ENCODE measurements at regions not wholly inside any gene's neighbourhood (a gene's known extent, or its start where the extent isn't known, plus 50 kb on each side); places are given as distances from the start of the nearest gene placed in this dataset.

GRCh38 chr4:3673716-3674478, 92.3 kb upstream of the ADRA2C start:
- H3K4me1 Mint-ChIP-seq = no peaks in the 10 kb centered on the region
- H3K36me3 Mint-ChIP-seq = no peaks in the 10 kb centered on the region
- H3K4me3 Mint-ChIP-seq = no peak overlapping the region
- no peak for DNase-seq
- no peaks in the 10 kb centered on the region for H3K9me3 Mint-ChIP-seq
- H3K27me3 Mint-ChIP-seq (ENCODE audit: low read depth in 3 of 3) = peaks cover 3 to 8% (median 4%) of the 10 kb centered on the region in 3 donors
- H3K27ac Mint-ChIP-seq = no peak overlapping the region

GRCh38 chr4:3673176-3673575, 93.0 kb upstream of the ADRA2C start:
- DNase-seq = no peak
- Mint-ChIP-seq H3K9me3 (no peaks in the 10 kb centered on the region), H3K4me1 (no peaks in the 10 kb centered on the region), H3K4me3 (no peak overlapping the region), H3K27me3 (ENCODE audit: low read depth in 3 of 3) (peaks cover 4 to 8% (median 5%) of the 10 kb centered on the region in 3 donors), H3K27ac (no peak overlapping the region), H3K36me3 (no peaks in the 10 kb centered on the region)

GRCh38 chr4:3672465-3672831, 93.7 kb upstream of the ADRA2C start:
- no peaks in the 10 kb centered on the region for H3K4me1 Mint-ChIP-seq
- H3K36me3 Mint-ChIP-seq = no peaks in the 10 kb centered on the region
- H3K9me3 Mint-ChIP-seq = no peaks in the 10 kb centered on the region
- no peak for DNase-seq
- H3K27me3 Mint-ChIP-seq (ENCODE audit: low read depth in 3 of 3) = peaks cover 4 to 8% (median 5%) of the 10 kb centered on the region in 3 donors
- H3K27ac Mint-ChIP-seq = no peak overlapping the region
- H3K4me3 Mint-ChIP-seq = no peak overlapping the region

- DNase-seq = no peak
Measured at GRCh38 chr4:3671571-3672464, 94.4 kb upstream of the ADRA2C start.

GRCh38 chr4:3670521-3671519, 95.4 kb upstream of the ADRA2C start:
- H3K4me1 Mint-ChIP-seq = no peaks in the 10 kb centered on the region
- no peak overlapping the region for H3K27ac Mint-ChIP-seq
- no peak for DNase-seq
- H3K4me3 Mint-ChIP-seq = no peak overlapping the region
- H3K36me3 Mint-ChIP-seq = no peaks in the 10 kb centered on the region
- no peaks in the 10 kb centered on the region for H3K9me3 Mint-ChIP-seq
- peaks cover 4 to 5% (median 4%) of the 10 kb centered on the region in 3 donors for H3K27me3 Mint-ChIP-seq (ENCODE audit: low read depth in 3 of 3)

More at GRCh38 chr4:3671571-3672464, 94.4 kb upstream of the ADRA2C start:
- H3K27me3 Mint-ChIP-seq (ENCODE audit: low read depth in 3 of 3) = peaks cover 4 to 8% (median 5%) of the 10 kb centered on the region in 3 donors
- no peak overlapping the region for H3K27ac Mint-ChIP-seq
- H3K4me3 Mint-ChIP-seq = no peak overlapping the region
- H3K4me1 Mint-ChIP-seq = no peaks in the 10 kb centered on the region
- H3K9me3 Mint-ChIP-seq = no peaks in the 10 kb centered on the region
- H3K36me3 Mint-ChIP-seq = no peaks in the 10 kb centered on the region

- no peaks in the 10 kb centered on the region for H3K9me3 Mint-ChIP-seq
- H3K4me3 Mint-ChIP-seq = no peak overlapping the region
- H3K27me3 Mint-ChIP-seq (ENCODE audit: low read depth in 3 of 3) = peaks cover 0 to 8% (median 5%) of the 10 kb centered on the region in 3 donors
- H3K36me3 Mint-ChIP-seq = no peaks in the 10 kb centered on the region
- H3K27ac Mint-ChIP-seq = no peak overlapping the region
- no peak for DNase-seq
- H3K4me1 Mint-ChIP-seq = no peaks in the 10 kb centered on the region
Measured at GRCh38 chr4:3669553-3669949, 96.6 kb upstream of the ADRA2C start.

GRCh38 chr4:3668825-3669552, 97.2 kb upstream of the ADRA2C start:
- H3K27ac Mint-ChIP-seq = no peak overlapping the region
- no peaks in the 10 kb centered on the region for H3K4me1 Mint-ChIP-seq
- H3K36me3 Mint-ChIP-seq = no peaks in the 10 kb centered on the region
- no peak overlapping the region for H3K4me3 Mint-ChIP-seq
- peaks cover 0 to 6% (median 5%) of the 10 kb centered on the region in 3 donors for H3K27me3 Mint-ChIP-seq (ENCODE audit: low read depth in 3 of 3)
- H3K9me3 Mint-ChIP-seq = no peaks in the 10 kb centered on the region
- DNase-seq = no peak

- no peaks in the 10 kb centered on the region for H3K9me3 Mint-ChIP-seq
- no peaks in the 10 kb centered on the region for H3K4me1 Mint-ChIP-seq
- DNase-seq = no peak
- no peak overlapping the region for H3K27ac Mint-ChIP-seq
- H3K36me3 Mint-ChIP-seq = no peaks in the 10 kb centered on the region
- H3K4me3 Mint-ChIP-seq = no peak overlapping the region
- H3K27me3 Mint-ChIP-seq (ENCODE audit: low read depth in 3 of 3) = peaks cover 0 to 4% (median 2%) of the 10 kb centered on the region in 3 donors
Measured at GRCh38 chr4:3667258-3667657, 98.9 kb upstream of the ADRA2C start.

- H3K9me3 Mint-ChIP-seq = no peaks in the 10 kb centered on the region
- H3K4me3 Mint-ChIP-seq = no peak overlapping the region
- no peaks in the 10 kb centered on the region for H3K36me3 Mint-ChIP-seq
- H3K4me1 Mint-ChIP-seq = no peaks in the 10 kb centered on the region
- peaks cover 0 to 4% (median 2%) of the 10 kb centered on the region in 3 donors for H3K27me3 Mint-ChIP-seq (ENCODE audit: low read depth in 3 of 3)
- no peak overlapping the region for H3K27ac Mint-ChIP-seq
- DNase-seq = no peak
Measured at GRCh38 chr4:3666263-3666662, 99.9 kb upstream of the ADRA2C start.

GRCh38 chr4:3665360-3665891, 100.8 kb upstream of the ADRA2C start:
- no peaks in the 10 kb centered on the region for H3K4me1 Mint-ChIP-seq
- DNase-seq = no peak
- H3K27ac Mint-ChIP-seq = no peak overlapping the region
- peaks cover 0 to 4% (median 2%) of the 10 kb centered on the region in 3 donors for H3K27me3 Mint-ChIP-seq (ENCODE audit: low read depth in 3 of 3)
- H3K4me3 Mint-ChIP-seq = no peak overlapping the region
- no peaks in the 10 kb centered on the region for H3K9me3 Mint-ChIP-seq
- no peaks in the 10 kb centered on the region for H3K36me3 Mint-ChIP-seq

GRCh38 chr4:3663791-3664190, 102.4 kb upstream of the ADRA2C start:
- no peaks in the 10 kb centered on the region for H3K36me3 Mint-ChIP-seq
- no peak overlapping the region for H3K4me3 Mint-ChIP-seq
- no peaks in the 10 kb centered on the region for H3K4me1 Mint-ChIP-seq
- H3K27ac Mint-ChIP-seq = no peak overlapping the region
- no peak for DNase-seq
- H3K27me3 Mint-ChIP-seq (ENCODE audit: low read depth in 3 of 3) = peaks cover 3 to 6% (median 3%) of the 10 kb centered on the region in 3 donors
- H3K9me3 Mint-ChIP-seq = no peaks in the 10 kb centered on the region

- Mint-ChIP-seq H3K4me1 (no peaks in the 10 kb centered on the region), H3K36me3 (no peaks in the 10 kb centered on the region), H3K9me3 (no peaks in the 10 kb centered on the region), H3K4me3 (no peak overlapping the region), H3K27ac (no peak overlapping the region), H3K27me3 (ENCODE audit: low read depth in 3 of 3) (peaks cover 2 to 13% (median 6%) of the 10 kb centered on the region in 3 donors)
- no peak for DNase-seq
Measured at GRCh38 chr4:3662516-3662915, 103.7 kb upstream of the ADRA2C start.

- H3K4me1 Mint-ChIP-seq = no peaks in the 10 kb centered on the region
- H3K27ac Mint-ChIP-seq = no peak overlapping the region
- DNase-seq = no peak
- H3K9me3 Mint-ChIP-seq = no peaks in the 10 kb centered on the region
- H3K4me3 Mint-ChIP-seq = no peak overlapping the region
- H3K27me3 Mint-ChIP-seq (ENCODE audit: low read depth in 3 of 3) = peaks cover 2 to 17% (median 6%) of the 10 kb centered on the region in 3 donors
- no peaks in the 10 kb centered on the region for H3K36me3 Mint-ChIP-seq
Measured at GRCh38 chr4:3661989-3662388, 104.2 kb upstream of the ADRA2C start.

Measured in immature natural killer cell (primary cell).